Upper lobe of left lung (tissue), 4 donors: ENCODE measurements at regions not wholly inside any gene's neighbourhood (a gene's known extent, or its start where the extent isn't known, plus 50 kb on each side); places are given as distances from the start of the nearest gene placed in this dataset.

Source experiments
- EP300 ChIP-seq, 4 donors: sonication (generic); formaldehyde crosslinking; IDR thresholded peaks; one replicate each; pipeline ENCODE4 v1.5.1; 2017; ENCODE audit warnings: antibody characterized with exemption in 4 of 4, control low read depth in 2 of 4
- POLR2A ChIP-seq, 4 donors: fragments of 450-650 bp; IDR thresholded peaks; one replicate each; pipeline ENCODE4 v1.5.1; 2016 to 2017; ENCODE audit warnings: antibody characterized with exemption in 4 of 4, mild to moderate bottlenecking in 2 of 4
- POLR2AphosphoS5 ChIP-seq, 2 donors: sonication (generic); formaldehyde crosslinking; IDR thresholded peaks; one replicate each; pipeline ENCODE4 v1.5.1; 2017; ENCODE audit warnings: antibody characterized with exemption in 2 of 2
- TF ChIP-seq, protein P1 (sequence below), 6 experiments: fragments of 450-650 bp in 4 of 6; fragments of 200-600 bp in 2 of 6; sonication (generic) in 2 of 6; IDR thresholded peaks; one replicate each; pipeline ENCODE4 v1.5.1; 2016 to 2019; ENCODE audit warnings: antibody characterized with exemption in 6 of 6

GRCh38 chr21:17414766-17415165 lies 98.1 kb upstream of the CXADR start:
- TF ChIP-seq, protein P1, sequence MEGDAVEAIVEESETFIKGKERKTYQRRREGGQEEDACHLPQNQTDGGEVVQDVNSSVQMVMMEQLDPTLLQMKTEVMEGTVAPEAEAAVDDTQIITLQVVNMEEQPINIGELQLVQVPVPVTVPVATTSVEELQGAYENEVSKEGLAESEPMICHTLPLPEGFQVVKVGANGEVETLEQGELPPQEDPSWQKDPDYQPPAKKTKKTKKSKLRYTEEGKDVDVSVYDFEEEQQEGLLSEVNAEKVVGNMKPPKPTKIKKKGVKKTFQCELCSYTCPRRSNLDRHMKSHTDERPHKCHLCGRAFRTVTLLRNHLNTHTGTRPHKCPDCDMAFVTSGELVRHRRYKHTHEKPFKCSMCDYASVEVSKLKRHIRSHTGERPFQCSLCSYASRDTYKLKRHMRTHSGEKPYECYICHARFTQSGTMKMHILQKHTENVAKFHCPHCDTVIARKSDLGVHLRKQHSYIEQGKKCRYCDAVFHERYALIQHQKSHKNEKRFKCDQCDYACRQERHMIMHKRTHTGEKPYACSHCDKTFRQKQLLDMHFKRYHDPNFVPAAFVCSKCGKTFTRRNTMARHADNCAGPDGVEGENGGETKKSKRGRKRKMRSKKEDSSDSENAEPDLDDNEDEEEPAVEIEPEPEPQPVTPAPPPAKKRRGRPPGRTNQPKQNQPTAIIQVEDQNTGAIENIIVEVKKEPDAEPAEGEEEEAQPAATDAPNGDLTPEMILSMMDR (IDR thresholded peaks at IDR 0.05): no peak
- TF ChIP-seq EP300 (IDR thresholded peaks at IDR 0.05) (no peak), POLR2A (IDR thresholded peaks at IDR 0.05) (no peak), POLR2AphosphoS5 (IDR thresholded peaks at IDR 0.05) (no peak)
